GM20000 (cell line): ENCODE measurements at regions not wholly inside any gene's neighbourhood (a gene's known extent, or its start where the extent isn't known, plus 50 kb on each side); places are given as distances from the start of the nearest gene placed in this dataset.

Experiments
- DNase-seq: peaks from one replicate; pipeline ENCODE4 v3.0.0; 2012; ENCODE audit warnings: low spot score
- TF ChIP-seq, protein P1 (sequence below): IDR thresholded peaks from 2 replicates; pipeline ENCODE4 v1.5.1; 2012; ENCODE audit warnings: mild to moderate bottlenecking, control low read depth; ENCODE audit errors: extremely low read depth, missing control alignments

DNA sequence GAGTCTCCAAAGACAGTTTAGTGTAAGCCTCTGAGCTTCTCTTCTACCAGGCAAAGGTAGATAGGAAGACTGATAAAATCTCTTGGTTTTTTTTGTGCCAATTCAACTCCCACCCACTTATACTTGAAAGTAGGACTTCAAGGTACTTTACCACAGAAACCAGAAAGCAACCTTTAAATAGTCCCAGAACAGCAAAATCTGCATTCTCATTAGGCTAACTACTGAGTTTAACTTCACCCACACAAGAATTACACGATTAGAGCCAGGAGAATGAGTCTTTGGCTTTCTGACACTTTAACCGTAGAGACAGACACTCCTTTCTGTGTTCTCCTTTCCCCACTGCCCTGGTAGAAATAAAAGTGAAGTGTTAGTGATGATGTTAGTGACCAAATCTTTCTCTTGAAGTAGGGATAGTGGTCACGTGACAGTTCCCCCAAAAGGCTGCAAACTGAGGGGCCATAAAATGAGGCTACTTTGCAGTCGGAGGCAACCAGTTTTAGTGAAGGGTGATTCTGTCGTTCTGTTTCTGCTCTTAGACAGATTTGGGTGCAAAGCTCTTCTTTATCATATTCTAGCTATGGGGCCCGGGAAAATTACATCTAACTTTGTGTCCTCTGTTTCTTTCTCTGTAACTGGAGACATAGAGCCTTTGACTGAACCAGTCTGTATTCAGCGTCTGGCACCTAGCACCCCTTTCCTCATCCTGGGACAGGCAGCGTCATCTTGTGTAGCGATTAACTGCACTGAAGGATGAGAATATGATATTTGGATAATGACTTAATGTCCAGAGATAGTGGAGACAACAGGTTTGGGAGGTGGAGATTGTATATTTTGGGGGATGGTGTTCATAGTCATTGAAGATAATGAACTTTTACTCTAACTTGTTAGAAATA, 206.4 kb upstream of the CITED2 start:
- TF ChIP-seq, protein P1, sequence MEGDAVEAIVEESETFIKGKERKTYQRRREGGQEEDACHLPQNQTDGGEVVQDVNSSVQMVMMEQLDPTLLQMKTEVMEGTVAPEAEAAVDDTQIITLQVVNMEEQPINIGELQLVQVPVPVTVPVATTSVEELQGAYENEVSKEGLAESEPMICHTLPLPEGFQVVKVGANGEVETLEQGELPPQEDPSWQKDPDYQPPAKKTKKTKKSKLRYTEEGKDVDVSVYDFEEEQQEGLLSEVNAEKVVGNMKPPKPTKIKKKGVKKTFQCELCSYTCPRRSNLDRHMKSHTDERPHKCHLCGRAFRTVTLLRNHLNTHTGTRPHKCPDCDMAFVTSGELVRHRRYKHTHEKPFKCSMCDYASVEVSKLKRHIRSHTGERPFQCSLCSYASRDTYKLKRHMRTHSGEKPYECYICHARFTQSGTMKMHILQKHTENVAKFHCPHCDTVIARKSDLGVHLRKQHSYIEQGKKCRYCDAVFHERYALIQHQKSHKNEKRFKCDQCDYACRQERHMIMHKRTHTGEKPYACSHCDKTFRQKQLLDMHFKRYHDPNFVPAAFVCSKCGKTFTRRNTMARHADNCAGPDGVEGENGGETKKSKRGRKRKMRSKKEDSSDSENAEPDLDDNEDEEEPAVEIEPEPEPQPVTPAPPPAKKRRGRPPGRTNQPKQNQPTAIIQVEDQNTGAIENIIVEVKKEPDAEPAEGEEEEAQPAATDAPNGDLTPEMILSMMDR, result no peak
- peak; percentile 52 for DNase-seq

DNA sequence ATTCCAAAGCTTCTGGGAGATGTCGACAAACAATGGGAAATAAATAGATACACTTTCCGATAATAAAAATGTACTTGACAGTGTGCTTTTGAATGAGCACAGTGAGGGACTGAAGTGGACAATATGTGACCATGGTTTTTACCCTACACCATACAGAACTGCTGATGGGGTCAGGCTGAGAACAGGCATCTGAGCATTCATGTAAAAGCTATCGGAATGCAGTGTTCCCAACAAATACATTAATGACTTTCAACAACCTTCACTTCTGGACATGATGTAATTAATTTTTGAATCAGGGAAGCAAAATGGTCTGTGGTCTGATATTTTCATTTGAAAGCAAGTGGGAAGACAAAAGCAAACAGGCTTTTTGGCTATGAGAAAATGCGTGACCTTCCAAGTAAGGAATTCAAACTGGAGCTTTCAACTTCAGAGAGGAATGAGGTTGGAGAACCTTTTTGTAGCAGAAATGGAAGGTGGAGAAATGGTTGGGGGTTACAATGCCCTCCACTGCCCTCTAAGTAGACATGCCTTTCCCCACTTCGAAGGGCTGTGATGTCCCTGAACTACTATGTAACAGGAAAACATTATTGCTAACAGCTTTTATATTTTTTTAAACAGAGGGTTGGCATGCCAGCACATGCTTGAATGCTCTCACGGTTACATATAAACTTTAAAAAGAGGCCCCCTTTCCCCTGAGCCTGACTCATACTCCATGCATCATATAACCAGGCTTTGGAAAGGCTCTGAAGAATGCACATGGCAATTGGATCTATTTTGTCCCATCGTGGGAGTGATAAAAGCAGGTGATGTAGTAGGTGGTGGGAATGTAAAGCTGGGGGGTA, 203.5 kb upstream of the CITED2 start:
- TF ChIP-seq, protein P1, result no peak
- DNase-seq, result no peak

DNA sequence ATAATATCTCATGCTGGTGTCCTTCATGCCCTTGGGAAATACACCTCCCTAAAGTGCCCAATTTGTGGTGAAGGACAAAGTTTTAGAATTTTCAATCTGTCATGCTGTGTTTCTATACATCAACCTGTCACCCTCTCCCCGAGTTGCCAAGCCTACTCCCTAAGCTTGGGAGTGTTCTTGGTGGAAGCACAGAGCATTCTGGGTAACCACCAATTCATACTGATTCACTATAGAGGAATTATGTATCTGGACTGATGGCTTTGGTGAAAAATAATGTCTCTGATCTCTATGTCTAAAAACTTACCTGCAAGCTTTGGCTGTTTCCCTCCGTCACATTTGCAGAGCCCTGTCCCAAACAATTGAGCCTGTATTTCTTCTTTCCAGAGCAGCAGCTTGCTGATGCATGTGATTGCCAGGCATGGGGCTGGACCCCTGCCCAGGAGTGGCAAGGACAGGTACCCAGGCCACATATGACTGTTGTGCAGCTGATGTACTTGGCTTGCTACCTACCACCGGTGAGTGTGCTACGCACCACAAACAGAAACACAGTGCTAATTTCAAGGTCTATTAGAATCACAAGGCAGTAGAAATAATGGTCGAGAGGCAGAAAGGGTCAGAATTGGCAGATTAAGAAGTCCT, 202.8 kb upstream of the CITED2 start:
- DNase-seq, result no peak

DNA sequence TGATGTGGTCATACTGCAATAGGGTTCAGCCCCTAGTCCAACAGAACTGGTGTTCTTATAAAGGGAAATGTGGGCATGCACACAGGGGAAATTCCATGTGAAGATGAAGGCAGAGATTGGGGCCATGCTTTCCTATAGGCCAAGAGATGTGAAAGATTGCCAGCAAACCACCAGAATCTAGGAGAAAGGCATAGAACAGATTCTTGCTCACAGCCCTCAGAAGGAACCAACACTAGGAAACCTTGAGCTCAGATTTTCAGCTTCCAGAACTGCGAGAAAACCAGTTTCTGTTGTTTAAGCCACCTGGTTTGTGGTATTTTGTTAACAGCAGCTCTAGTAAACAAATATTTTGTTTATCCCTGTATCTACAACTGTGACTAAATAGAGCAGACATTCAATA, 197.6 kb upstream of the CITED2 start:
- no peak for DNase-seq
- TF ChIP-seq, protein P1, result no peak

More for the DNA sequence above, 202.8 kb upstream of the CITED2 start:
- TF ChIP-seq, protein P1, result no peak

DNA sequence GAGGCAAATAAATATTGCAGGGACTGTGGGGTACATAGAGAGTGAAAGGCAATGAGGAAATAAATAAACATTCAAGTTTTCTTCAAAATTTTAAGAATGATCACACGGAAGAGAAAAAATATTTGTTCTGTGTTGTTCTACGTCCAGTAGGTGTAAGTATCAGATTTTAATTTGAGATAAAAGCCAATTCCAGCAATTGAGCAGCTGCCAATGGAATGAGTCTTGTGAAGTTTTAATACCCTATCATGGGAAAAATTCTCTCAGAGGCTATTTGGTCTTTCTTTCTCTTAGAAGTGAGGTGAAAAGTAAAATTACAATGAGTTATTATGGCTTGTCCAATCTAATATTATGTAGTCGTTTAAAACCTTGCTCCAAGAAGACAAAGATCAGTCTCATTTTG, 195.7 kb upstream of the CITED2 start:
- TF ChIP-seq, protein P1, result no peak
- no peak for DNase-seq

DNA sequence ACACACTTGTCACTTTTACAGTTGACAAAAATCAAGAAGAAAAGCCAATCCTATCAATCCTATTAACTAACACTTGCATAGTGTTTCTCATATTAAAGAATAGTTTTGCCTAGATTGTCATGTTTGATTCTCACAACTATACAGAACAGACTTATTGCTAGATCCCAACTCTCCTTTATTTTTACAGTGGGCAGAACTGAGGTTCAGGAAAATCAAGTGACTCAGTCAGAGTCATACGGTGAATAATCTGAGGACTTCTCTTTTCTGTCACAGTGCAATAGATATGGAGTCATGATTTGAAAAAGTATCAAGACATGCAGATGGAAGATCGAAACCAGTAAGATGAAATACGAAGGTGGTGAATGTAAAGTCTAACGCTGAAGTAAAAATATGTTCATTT, 195.1 kb upstream of the CITED2 start:
- TF ChIP-seq, protein P1, result no peak
- DNase-seq, result no peak
